ENCODE measurements at regions not wholly inside any gene's neighbourhood (a gene's known extent, or its start where the extent isn't known, plus 50 kb on each side); places are given as distances from the start of the nearest gene placed in this dataset.

DNA sequence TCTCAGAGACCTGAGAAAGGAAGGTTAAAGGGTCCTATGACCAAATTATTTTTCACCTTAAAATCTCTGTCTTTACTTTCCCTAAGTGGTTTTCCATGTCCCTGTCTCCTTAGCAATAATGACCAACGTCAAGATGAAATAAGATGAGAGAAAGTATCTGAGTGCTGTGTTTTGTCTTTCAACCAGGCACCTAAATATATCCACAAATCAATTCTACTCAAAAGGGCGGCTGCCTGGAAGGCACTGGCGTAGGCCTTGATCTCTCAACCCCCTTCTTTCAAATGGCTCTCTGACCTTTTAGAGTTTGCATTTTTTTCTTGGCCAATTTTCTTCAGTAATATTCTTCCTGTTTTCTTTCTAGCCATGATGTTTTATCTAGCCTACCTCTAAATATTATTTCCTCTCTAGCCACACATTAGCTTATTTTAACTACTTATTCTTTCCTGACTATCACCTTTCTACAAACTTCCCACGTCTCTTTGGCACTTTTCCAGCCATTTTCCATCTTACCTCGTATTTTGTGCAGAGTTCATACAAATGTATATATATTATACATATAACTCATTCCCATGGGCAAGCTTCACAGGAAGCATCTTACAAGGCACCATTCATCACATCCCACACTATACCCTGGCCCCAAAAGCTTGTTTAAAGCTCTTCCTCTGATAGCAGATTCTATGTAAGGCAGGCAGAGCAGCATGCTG, 204.5 kb downstream of the SNX18 start:
- Mint-ChIP-seq H3K27me3 (ENCODE audit: unreplicated experiment) (no peaks in the 10 kb centered on the region), H3K27ac (ENCODE audit: unreplicated experiment) (no peak overlapping the region), H3K9me3 (ENCODE audit: low read depth, unreplicated experiment) (no peaks in the 10 kb centered on the region), H3K36me3 (ENCODE audit: insufficient read depth, unreplicated experiment) (no peaks in the 10 kb centered on the region), H3K4me3 (ENCODE audit: low read depth, unreplicated experiment) (no peak overlapping the region), H3K4me1 (ENCODE audit: low read depth, unreplicated experiment) (no peaks in the 10 kb centered on the region)
- intact Hi-C loops (cut with micrococcal nuclease; ENCODE audit: unreplicated experiment) = no loop called here
- no peak for DNase-seq
- TF ChIP-seq, protein P1, sequence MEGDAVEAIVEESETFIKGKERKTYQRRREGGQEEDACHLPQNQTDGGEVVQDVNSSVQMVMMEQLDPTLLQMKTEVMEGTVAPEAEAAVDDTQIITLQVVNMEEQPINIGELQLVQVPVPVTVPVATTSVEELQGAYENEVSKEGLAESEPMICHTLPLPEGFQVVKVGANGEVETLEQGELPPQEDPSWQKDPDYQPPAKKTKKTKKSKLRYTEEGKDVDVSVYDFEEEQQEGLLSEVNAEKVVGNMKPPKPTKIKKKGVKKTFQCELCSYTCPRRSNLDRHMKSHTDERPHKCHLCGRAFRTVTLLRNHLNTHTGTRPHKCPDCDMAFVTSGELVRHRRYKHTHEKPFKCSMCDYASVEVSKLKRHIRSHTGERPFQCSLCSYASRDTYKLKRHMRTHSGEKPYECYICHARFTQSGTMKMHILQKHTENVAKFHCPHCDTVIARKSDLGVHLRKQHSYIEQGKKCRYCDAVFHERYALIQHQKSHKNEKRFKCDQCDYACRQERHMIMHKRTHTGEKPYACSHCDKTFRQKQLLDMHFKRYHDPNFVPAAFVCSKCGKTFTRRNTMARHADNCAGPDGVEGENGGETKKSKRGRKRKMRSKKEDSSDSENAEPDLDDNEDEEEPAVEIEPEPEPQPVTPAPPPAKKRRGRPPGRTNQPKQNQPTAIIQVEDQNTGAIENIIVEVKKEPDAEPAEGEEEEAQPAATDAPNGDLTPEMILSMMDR (IDR thresholded peaks at IDR 0.05; ENCODE audit: unreplicated experiment) = no peak
- no TSS peak for BruUV-seq (replicated peaks)
- CTCF ChIA-PET = no interaction called here

DNA sequence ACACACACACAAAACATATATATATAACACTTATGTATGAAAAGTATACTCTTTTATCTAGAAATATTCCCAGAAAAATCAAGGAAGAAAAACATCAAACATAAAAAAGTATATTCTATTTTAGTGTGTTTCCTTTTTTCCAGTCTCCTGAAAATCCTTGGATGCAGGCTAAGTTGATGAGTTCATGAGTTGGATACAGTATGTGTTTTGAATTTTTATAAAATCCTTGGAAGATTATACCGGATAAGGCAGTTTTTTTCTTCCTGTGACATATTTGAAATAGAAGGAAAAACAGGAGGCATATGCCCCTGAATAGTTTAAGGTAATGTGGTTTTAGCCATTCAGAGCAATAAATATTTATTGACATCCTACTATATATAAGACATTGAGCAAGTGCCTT, 203.6 kb downstream of the SNX18 start:
- no peaks in the 10 kb centered on the region for H3K27me3 Mint-ChIP-seq (ENCODE audit: unreplicated experiment)
- BruUV-seq (replicated peaks) = no TSS peak
- H3K27ac Mint-ChIP-seq (ENCODE audit: unreplicated experiment) = no peak overlapping the region
- no peaks in the 10 kb centered on the region for H3K36me3 Mint-ChIP-seq (ENCODE audit: insufficient read depth, unreplicated experiment)
- no peak for DNase-seq
- H3K4me1 Mint-ChIP-seq (ENCODE audit: low read depth, unreplicated experiment) = no peaks in the 10 kb centered on the region
- no peak overlapping the region for H3K4me3 Mint-ChIP-seq (ENCODE audit: low read depth, unreplicated experiment)
- H3K9me3 Mint-ChIP-seq (ENCODE audit: low read depth, unreplicated experiment) = no peaks in the 10 kb centered on the region
- intact Hi-C loops (cut with micrococcal nuclease; ENCODE audit: unreplicated experiment) = no loop called here
- TF ChIP-seq, protein P1 (IDR thresholded peaks at IDR 0.05; ENCODE audit: unreplicated experiment) = no peak
- CTCF ChIA-PET = no interaction called here

DNA sequence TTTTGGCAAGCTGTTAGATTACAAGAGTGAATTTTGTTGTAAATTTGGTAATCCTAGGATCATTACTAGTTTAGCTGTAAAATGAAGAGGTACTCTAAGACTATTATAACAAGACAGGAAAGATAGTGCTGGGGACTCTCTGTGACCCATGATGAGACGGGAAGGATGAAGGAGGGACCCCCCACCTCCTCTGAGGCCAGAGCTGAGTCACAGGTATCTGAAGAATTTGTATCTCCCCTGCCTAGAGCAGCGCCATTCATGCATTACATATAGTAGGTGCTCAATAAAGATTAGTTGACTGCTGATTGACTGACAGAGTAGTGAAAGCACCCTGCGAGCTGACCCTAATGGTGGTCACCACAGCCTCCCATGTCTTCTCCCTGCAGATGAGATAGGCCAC, 202.8 kb downstream of the SNX18 start:
- TF ChIP-seq, protein P1 (IDR thresholded peaks at IDR 0.05; ENCODE audit: unreplicated experiment) = no peak
- BruUV-seq (replicated peaks) = no TSS peak
- Mint-ChIP-seq H3K9me3 (ENCODE audit: low read depth, unreplicated experiment) (no peaks in the 10 kb centered on the region), H3K4me3 (ENCODE audit: low read depth, unreplicated experiment) (no peak overlapping the region), H3K36me3 (ENCODE audit: insufficient read depth, unreplicated experiment) (no peaks in the 10 kb centered on the region), H3K27me3 (ENCODE audit: unreplicated experiment) (no peaks in the 10 kb centered on the region), H3K4me1 (ENCODE audit: low read depth, unreplicated experiment) (no peaks in the 10 kb centered on the region), H3K27ac (ENCODE audit: unreplicated experiment) (no peak overlapping the region)
- intact Hi-C loops (cut with micrococcal nuclease; ENCODE audit: unreplicated experiment) = no loop called here
- no peak for DNase-seq
- CTCF ChIA-PET = interaction anchor here (1.0 kb wide), 1 partner anchor 53 kb away, joined by 3 read pairs; no protein-coding TSS in a partner anchor

DNA sequence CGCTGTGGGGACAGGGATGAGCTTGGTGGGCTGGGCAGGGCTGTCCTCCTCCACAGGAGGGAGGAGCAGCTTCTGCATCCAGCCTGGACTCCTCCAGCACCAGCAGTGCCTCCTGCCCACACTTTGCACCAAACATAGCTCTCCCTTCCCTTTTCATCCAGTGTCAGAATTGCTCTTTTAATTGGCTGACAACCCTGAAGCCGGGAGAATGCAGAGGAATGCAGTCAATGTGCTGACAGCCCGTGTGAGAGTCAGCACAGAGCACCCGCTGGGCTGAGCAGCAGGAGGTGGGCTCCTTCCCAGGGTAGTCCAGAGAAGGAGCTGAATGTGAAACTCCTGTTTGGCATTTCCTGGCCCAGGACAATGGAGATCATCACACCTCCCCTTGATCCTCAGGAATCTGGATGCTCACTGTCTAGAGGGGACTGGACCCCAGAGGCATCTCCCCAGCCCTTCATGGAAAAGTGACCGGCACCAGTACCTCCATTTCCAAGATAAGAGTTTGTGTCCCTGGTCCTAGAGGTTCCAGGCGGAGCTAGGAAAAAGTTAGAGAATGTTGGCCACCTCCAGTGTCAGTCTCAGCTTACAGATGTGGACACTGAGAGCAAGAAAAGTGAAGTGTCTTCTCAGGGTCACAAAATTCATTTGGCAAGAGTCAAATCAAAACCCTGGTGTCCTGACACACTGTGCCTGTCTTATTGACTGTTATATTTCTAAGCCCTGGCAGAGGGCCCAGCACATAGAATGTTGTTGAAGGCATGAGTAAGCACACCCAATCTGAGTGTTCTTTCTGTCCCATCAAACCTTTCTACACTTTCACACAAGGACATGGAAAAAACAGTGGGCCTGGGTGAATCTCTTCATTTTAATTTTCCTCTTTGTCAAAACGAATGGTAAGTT, 202.1 kb downstream of the SNX18 start:
- intact Hi-C loops (cut with micrococcal nuclease; ENCODE audit: unreplicated experiment) = no loop called here
- Mint-ChIP-seq H3K4me3 (ENCODE audit: low read depth, unreplicated experiment) (no peak overlapping the region), H3K36me3 (ENCODE audit: insufficient read depth, unreplicated experiment) (no peaks in the 10 kb centered on the region), H3K9me3 (ENCODE audit: low read depth, unreplicated experiment) (peaks cover under 1% of the 10 kb centered on the region), H3K27me3 (ENCODE audit: unreplicated experiment) (no peaks in the 10 kb centered on the region), H3K27ac (ENCODE audit: unreplicated experiment) (no peak overlapping the region), H3K4me1 (ENCODE audit: low read depth, unreplicated experiment) (no peaks in the 10 kb centered on the region)
- CTCF ChIA-PET = interaction anchor here (1.0 kb wide), 2 partner anchors 25 to 54 kb away, joined by 3 read pairs; no protein-coding TSS in a partner anchor
- TF ChIP-seq, protein P1 (IDR thresholded peaks at IDR 0.05; ENCODE audit: unreplicated experiment) = no peak
- no TSS peak for BruUV-seq (replicated peaks)
- no peak for DNase-seq
